ENCODE measurements at regions not wholly inside any gene's neighbourhood (a gene's known extent, or its start where the extent isn't known, plus 50 kb on each side); places are given as distances from the start of the nearest gene placed in this dataset.

GRCh38 chr13:22495819-22496218, 685.0 kb upstream of the SGCG start:
- H3K9me1 ChIP-seq (ENCODE audit: insufficient read depth, low read length), result no peaks in the 10 kb centered on the region
- BruUV-seq (replicated peaks), result no TSS peak
- no peak overlapping the region for H3K23ac ChIP-seq (ENCODE audit: low read depth, low read length)
- DNase-seq (no peak), ATAC-seq (ENCODE audit: low read depth) (no peak)
- H4K20me1 ChIP-seq (ENCODE audit: insufficient read depth, low read length), result no peaks in the 10 kb centered on the region
- in situ Hi-C loops (cut with MboI; ENCODE audit: low sequenced_read_pairs) (no loop called here), intact Hi-C loops (cut with micrococcal nuclease) (no loop called here), dilution Hi-C loops (cut with HindIII; ENCODE audit: low sequenced_read_pairs, unreplicated experiment) (no loop called here)
- no peaks in the 10 kb centered on the region for H3K4me1 ChIP-seq (ENCODE audit: control insufficient read depth, insufficient read depth, low read length)
- H3K9me3 ChIP-seq (ENCODE audit: control insufficient read depth, insufficient read depth, low read length), result peaks cover 1% of the 10 kb centered on the region; the same call in 1 of the 2 replicates
- H2AK9ac ChIP-seq (replicated peaks; ENCODE audit: low read depth, low read length, poor library complexity), result no peak overlapping the region
- no peaks in the 10 kb centered on the region for H3K79me1 ChIP-seq (ENCODE audit: low read depth in 1 of 2, low read length in 2 of 2)
- no peak overlapping the region for H4K8ac ChIP-seq (ENCODE audit: low read depth in 2 of 2, low read length in 2 of 2)
- H3K18ac ChIP-seq (ENCODE audit: low read depth, low read length), result no peak overlapping the region
- H2BK120ac ChIP-seq (ENCODE audit: low read depth, low read length), result no peak overlapping the region
- H3K27ac ChIP-seq (ENCODE audit: insufficient read depth, low read length), result no peak overlapping the region
- no CpG with 5 or more reads among the region's 4 CpGs for WGBS, 2 experiments (ENCODE audit: extremely low coverage in 2 of 2, insufficient read length in 1 of 2)
- no peak overlapping the region for H2BK20ac ChIP-seq (ENCODE audit: low read depth, low read length)
- H2BK5ac ChIP-seq (ENCODE audit: low read depth, low read length, poor library complexity, severe bottlenecking), result no peak overlapping the region
- no peak overlapping the region for H2AFZ ChIP-seq (replicated peaks; ENCODE audit: low read length, poor library complexity)
- H3K56ac ChIP-seq (ENCODE audit: extremely low read depth, insufficient read depth, low read length), result no peak overlapping the region
- ChIA-PET CTCF (no interaction called here), POLR2A (ENCODE audit: unreplicated experiment) (no interaction called here)
- H4K5ac ChIP-seq (ENCODE audit: low read depth, low read length), result no peak overlapping the region
- H3K4me2 ChIP-seq (ENCODE audit: low read depth, low read length), result no peak overlapping the region
- no peak overlapping the region for H3K4me3 ChIP-seq (ENCODE audit: insufficient read depth, low read depth, low read length)
- H3K27me3 ChIP-seq (ENCODE audit: control insufficient read depth, insufficient read depth, low read length), result no peaks in the 10 kb centered on the region
- no peak overlapping the region for H3K14ac ChIP-seq (replicated peaks; ENCODE audit: low read depth, low read length)
- H3K9ac ChIP-seq (ENCODE audit: low read depth, low read length), result no peak overlapping the region
- TF ChIP-seq CHD1 (IDR thresholded peaks at IDR 0.05; ENCODE audit: low read depth, low read length), result no peak
- no peak for TF ChIP-seq CEBPB (IDR thresholded peaks at IDR 0.05; ENCODE audit: low read depth, low read length)
- no peak for TF ChIP-seq NFE2L2 (IDR thresholded peaks at IDR 0.05; ENCODE audit: low read depth, low read length)
- no peak for TF ChIP-seq MAZ (IDR thresholded peaks at IDR 0.05; ENCODE audit: borderline replicate concordance, low read depth, low read length)
- no peak for TF ChIP-seq SMC3 (IDR thresholded peaks at IDR 0.05; ENCODE audit: low read depth, low read length)
- TF ChIP-seq RCOR1 (IDR thresholded peaks at IDR 0.05; ENCODE audit: insufficient replicate concordance, low read length), result no peak
- H2AK5ac ChIP-seq (ENCODE audit: low read depth, low read length), result no peak overlapping the region
- no peak overlapping the region for H3K4ac ChIP-seq (ENCODE audit: low read depth, low read length)
- no peak overlapping the region for H2BK15ac ChIP-seq (ENCODE audit: low read depth, low read length)
- no peak overlapping the region for H4K91ac ChIP-seq (ENCODE audit: insufficient read depth, low read depth, low read length)
- no peaks in the 10 kb centered on the region for H3K36me3 ChIP-seq (ENCODE audit: control insufficient read depth, insufficient read depth, low read length)
